GM18520 (cell line): ENCODE measurements at regions not wholly inside any gene's neighbourhood (a gene's known extent, or its start where the extent isn't known, plus 50 kb on each side); places are given as distances from the start of the nearest gene placed in this dataset.

Source experiments
- ATAC-seq: cut with Tn5 transposase; IDR thresholded peaks from one replicate; pipeline ENCODE4 v1.9.1; 2021; ENCODE audit not compliant: unreplicated experiment

GRCh38 chr10:94277450-94277849 lies 85.3 kb downstream of the NOC3L start:
- no peak for ATAC-seq

- no peak for ATAC-seq
Observed at GRCh38 chr10:94279835-94280709, 82.7 kb downstream of the NOC3L start.

GRCh38 chr10:94281654-94282053 lies 81.1 kb downstream of the NOC3L start:
- no peak for ATAC-seq

- no peak for ATAC-seq
Observed at GRCh38 chr10:94282369-94282768, 80.4 kb downstream of the NOC3L start.
